Lower lobe of right lung (tissue), 2 donors: ENCODE measurements at regions not wholly inside any gene's neighbourhood (a gene's known extent, or its start where the extent isn't known, plus 50 kb on each side); places are given as distances from the start of the nearest gene placed in this dataset.

Experiments
- ATAC-seq, 2 donors: fragments of 200-7000 bp; cut with Tn5 transposase; one replicate each; pipeline ENCODE4 v1.9.1; 2020 to 2022; ENCODE audit warnings: mild to moderate bottlenecking in 2 of 2, moderate library complexity in 2 of 2
- DNase-seq: peaks from one replicate; pipeline ENCODE4 v3.0.0-alpha.2; 2020
- H3K27ac ChIP-seq: fragments of 200-600 bp; one replicate; pipeline ENCODE4 v1.8.0; 2022
- H3K27me3 ChIP-seq: fragments of 200-600 bp; one replicate; pipeline ENCODE4 v1.8.0; 2022; ENCODE audit warnings: low read depth
- H3K36me3 ChIP-seq: fragments of 200-600 bp; one replicate; pipeline ENCODE4 v1.8.0; 2022; ENCODE audit warnings: mild to moderate bottlenecking
- H3K4me1 ChIP-seq: fragments of 200-600 bp; one replicate; pipeline ENCODE4 v1.8.0; 2022
- H3K4me3 ChIP-seq: fragments of 200-600 bp; one replicate; pipeline ENCODE4 v1.8.0; 2022; ENCODE audit warnings: mild to moderate bottlenecking
- H3K9me3 ChIP-seq: fragments of 200-600 bp; one replicate; pipeline ENCODE4 v1.8.0; 2022
- intact Hi-C: fragments of 100-400 bp; cut with DNase I; formaldehyde crosslinking; loops from one replicate; pipeline ENCODE4 v1.11.0; 2022
- TF ChIP-seq, protein P1 (sequence below): fragments of 200-600 bp; IDR thresholded peaks from one replicate; pipeline ENCODE4 v1.8.0; 2022; ENCODE audit warnings: antibody characterized with exemption, mild to moderate bottlenecking
- donor health status: DM: no; HTN: yes; CAD: no; lungs with severe emphysema.

DNA sequence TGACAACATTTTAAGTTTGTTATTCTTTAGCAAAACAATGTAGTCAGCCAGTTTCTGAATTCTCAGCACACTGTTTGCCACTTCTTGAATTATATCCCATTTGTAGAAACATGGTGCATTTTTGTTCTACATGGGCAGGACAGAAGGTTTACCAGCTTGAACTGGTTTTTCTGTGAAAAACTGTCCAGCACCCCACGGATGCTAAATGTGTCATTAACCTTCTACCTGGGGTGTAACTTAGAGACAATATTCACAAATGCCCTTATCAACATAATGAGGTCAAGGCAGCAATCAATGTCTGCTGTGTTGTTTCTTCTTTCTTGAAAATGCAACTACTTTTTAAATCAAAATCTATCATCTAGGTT lies 702.6 kb downstream of the CENPC start:
- Histone ChIP-seq H3K36me3 (no peaks in the 10 kb centered on the region), H3K9me3 (no peaks in the 10 kb centered on the region), H3K4me3 (no peak overlapping the region), H3K4me1 (no peaks in the 10 kb centered on the region), H3K27me3 (no peaks in the 10 kb centered on the region), H3K27ac (no peak overlapping the region)
- intact Hi-C loops, result no loop called here
- DNase-seq (no peak), ATAC-seq (no peak)
- TF ChIP-seq, protein P1, sequence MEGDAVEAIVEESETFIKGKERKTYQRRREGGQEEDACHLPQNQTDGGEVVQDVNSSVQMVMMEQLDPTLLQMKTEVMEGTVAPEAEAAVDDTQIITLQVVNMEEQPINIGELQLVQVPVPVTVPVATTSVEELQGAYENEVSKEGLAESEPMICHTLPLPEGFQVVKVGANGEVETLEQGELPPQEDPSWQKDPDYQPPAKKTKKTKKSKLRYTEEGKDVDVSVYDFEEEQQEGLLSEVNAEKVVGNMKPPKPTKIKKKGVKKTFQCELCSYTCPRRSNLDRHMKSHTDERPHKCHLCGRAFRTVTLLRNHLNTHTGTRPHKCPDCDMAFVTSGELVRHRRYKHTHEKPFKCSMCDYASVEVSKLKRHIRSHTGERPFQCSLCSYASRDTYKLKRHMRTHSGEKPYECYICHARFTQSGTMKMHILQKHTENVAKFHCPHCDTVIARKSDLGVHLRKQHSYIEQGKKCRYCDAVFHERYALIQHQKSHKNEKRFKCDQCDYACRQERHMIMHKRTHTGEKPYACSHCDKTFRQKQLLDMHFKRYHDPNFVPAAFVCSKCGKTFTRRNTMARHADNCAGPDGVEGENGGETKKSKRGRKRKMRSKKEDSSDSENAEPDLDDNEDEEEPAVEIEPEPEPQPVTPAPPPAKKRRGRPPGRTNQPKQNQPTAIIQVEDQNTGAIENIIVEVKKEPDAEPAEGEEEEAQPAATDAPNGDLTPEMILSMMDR, result no peak

DNA sequence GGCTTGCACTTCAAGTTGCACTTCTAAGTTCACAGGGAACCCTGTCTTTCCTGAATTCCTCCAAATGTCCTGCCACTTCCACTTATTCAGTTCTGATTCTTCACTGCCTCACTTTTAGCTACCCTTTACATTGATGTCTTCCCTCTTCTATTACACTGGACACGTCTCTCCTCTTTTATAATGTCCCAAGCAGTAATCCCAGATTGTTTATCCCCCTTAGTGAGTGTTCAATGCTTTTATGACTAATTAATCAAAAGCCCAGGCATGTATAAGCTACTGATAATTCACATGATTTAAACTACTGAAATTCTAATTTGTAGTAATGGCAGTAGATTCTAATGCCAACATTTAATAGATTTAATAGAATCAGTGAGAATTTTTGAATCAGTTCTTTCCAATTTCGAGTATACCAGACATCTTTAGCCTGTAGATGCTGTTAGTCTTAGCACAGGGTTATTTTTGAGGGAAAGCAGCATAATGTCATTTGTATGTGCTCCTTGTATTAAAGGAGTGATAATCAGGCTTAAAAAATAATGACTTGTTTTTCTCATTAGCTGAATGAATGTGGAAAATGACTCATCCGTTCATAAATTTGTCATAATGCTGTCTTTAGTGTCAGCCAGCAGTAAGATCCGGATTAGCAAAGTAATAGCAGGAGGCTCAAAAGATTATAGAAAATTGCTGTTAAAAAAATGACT lies 703.1 kb downstream of the CENPC start:
- ATAC-seq (no peak), DNase-seq (no peak)
- Histone ChIP-seq H3K27ac (no peak overlapping the region), H3K36me3 (no peaks in the 10 kb centered on the region), H3K4me3 (no peak overlapping the region), H3K9me3 (no peaks in the 10 kb centered on the region), H3K27me3 (no peaks in the 10 kb centered on the region), H3K4me1 (no peaks in the 10 kb centered on the region)
- intact Hi-C loops, result no loop called here
- TF ChIP-seq, protein P1, result no peak

DNA sequence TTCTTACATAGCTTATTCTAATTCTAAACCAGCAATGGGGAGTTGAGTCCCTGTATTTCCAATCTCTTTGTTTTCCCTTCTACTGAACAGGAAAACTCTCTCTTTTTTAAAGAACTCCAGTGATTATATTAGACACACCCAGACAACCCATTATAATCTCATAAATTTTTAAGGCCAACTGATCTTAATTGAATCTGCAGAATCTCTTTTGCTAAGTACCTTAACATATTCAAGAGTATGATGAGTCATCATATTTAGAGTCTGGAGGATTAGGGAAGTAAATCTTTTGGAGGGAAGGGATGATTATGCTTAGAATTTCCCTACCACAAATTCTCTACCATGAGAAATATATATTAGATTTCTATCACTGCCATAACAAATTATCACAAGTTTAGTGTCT lies 705.1 kb downstream of the CENPC start:
- H3K4me3 ChIP-seq, result no peak overlapping the region
- H3K36me3 ChIP-seq, result no peaks in the 10 kb centered on the region
- H3K27ac ChIP-seq, result no peak overlapping the region
- H3K27me3 ChIP-seq, result no peaks in the 10 kb centered on the region
- TF ChIP-seq, protein P1, result no peak
- no peak for DNase-seq
- H3K4me1 ChIP-seq, result no peaks in the 10 kb centered on the region
- no peak for ATAC-seq
- intact Hi-C loops, result no loop called here
- H3K9me3 ChIP-seq, result no peaks in the 10 kb centered on the region

DNA sequence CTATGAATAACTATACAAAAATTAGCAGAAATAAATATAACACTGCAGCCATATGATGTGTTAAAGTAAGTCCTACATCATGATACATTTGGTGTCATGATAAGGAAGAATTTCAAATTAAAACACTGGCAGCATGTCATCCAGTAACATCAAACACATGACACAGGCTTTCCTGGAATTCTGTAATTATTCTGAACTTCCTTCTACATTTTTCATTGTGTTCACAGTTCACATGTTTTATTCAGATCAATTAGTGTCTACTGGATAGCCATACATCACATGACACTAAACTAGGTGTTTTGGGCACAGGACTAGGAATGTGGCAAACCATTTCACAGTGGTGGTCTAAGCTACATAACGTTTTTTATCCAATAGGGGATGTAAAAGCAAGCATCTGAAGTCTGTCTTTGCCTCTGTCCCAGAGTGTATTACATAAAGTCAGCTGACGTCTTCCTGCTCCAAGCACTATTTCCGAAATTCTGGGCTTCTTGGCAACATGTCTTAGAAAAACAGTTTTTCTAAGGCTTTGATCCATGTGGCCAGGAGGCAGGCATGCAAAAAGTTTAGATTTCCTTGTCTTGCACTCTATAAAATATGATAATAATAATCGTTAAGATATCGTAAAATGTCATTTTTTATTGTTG lies 707.9 kb downstream of the CENPC start:
- H3K27ac ChIP-seq, result no peak overlapping the region
- DNase-seq (no peak), ATAC-seq (no peak)
- no peaks in the 10 kb centered on the region for H3K36me3 ChIP-seq
- intact Hi-C loops, result no loop called here
- H3K9me3 ChIP-seq, result no peaks in the 10 kb centered on the region
- no peak overlapping the region for H3K4me3 ChIP-seq
- TF ChIP-seq, protein P1, result no peak
- no peaks in the 10 kb centered on the region for H3K27me3 ChIP-seq
- H3K4me1 ChIP-seq, result no peaks in the 10 kb centered on the region

DNA sequence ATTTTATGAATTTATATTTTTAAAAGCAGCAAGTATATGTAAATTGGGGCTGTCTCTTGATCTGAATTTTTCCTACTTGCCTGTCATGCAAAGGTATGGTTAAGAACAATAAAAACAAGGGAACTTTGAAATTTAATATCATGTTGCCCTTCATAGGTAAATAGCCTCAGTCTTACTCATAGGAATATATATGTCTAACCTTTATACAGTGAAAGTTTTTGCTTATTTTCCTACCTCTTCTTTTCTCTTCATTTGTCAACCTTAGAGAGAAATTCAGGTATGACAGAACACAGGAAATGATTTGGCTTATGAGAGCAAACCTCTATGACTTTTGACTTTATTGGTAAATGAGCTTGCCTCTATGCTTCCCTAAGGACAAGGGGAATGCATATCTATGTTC lies 716.0 kb downstream of the CENPC start:
- no peak for ATAC-seq
- Histone ChIP-seq H3K27ac (no peak overlapping the region), H3K36me3 (no peaks in the 10 kb centered on the region), H3K4me3 (no peak overlapping the region), H3K9me3 (no peaks in the 10 kb centered on the region), H3K27me3 (no peaks in the 10 kb centered on the region), H3K4me1 (no peaks in the 10 kb centered on the region)
- intact Hi-C loops, result no loop called here
- DNase-seq, result no peak
- TF ChIP-seq, protein P1, result no peak
